ENCODE measurements at regions not wholly inside any gene's neighbourhood (a gene's known extent, or its start where the extent isn't known, plus 50 kb on each side); places are given as distances from the start of the nearest gene placed in this dataset.

GRCh38 chr1:22280526-22280925 is 137.6 kb upstream of the WNT4 start:
- no peak overlapping the region for H3K27ac ChIP-seq (ENCODE audit: low read depth, low read length)
- H3K4me3 ChIP-seq (ENCODE audit: low read length), result no peak overlapping the region
- H3K27me3 ChIP-seq (ENCODE audit: control insufficient read depth, insufficient read depth, low read length), result no peaks in the 10 kb centered on the region
- no peaks in the 10 kb centered on the region for H3K36me3 ChIP-seq (ENCODE audit: control insufficient read depth, insufficient read depth, low read length)
- no peak overlapping the region for H3K9ac ChIP-seq (ENCODE audit: low read length)
- H3K4me1 ChIP-seq (ENCODE audit: control insufficient read depth, insufficient read depth, low read length), result no peaks in the 10 kb centered on the region

- H3K27ac ChIP-seq (ENCODE audit: low read depth, low read length), result no peak overlapping the region
- H3K4me3 ChIP-seq (ENCODE audit: low read length), result no peak overlapping the region
- no peaks in the 10 kb centered on the region for H3K4me1 ChIP-seq (ENCODE audit: control insufficient read depth, insufficient read depth, low read length)
- no peaks in the 10 kb centered on the region for H3K36me3 ChIP-seq (ENCODE audit: control insufficient read depth, insufficient read depth, low read length)
- no peaks in the 10 kb centered on the region for H3K27me3 ChIP-seq (ENCODE audit: control insufficient read depth, insufficient read depth, low read length)
- H3K9ac ChIP-seq (ENCODE audit: low read length), result no peak overlapping the region
Observed at GRCh38 chr1:22281521-22282363, 138.8 kb upstream of the WNT4 start.

GRCh38 chr1:22282364-22282995 is 139.6 kb upstream of the WNT4 start:
- Histone ChIP-seq H3K27ac (ENCODE audit: low read depth, low read length) (no peak overlapping the region), H3K4me3 (ENCODE audit: low read length) (no peak overlapping the region), H3K36me3 (ENCODE audit: control insufficient read depth, insufficient read depth, low read length) (no peaks in the 10 kb centered on the region), H3K9ac (ENCODE audit: low read length) (no peak overlapping the region), H3K27me3 (ENCODE audit: control insufficient read depth, insufficient read depth, low read length) (no peaks in the 10 kb centered on the region), H3K4me1 (ENCODE audit: control insufficient read depth, insufficient read depth, low read length) (no peaks in the 10 kb centered on the region)

GRCh38 chr1:22283596-22283995 is 140.7 kb upstream of the WNT4 start:
- Histone ChIP-seq H3K4me1 (ENCODE audit: control insufficient read depth, insufficient read depth, low read length) (no peaks in the 10 kb centered on the region), H3K36me3 (ENCODE audit: control insufficient read depth, insufficient read depth, low read length) (no peaks in the 10 kb centered on the region), H3K27ac (ENCODE audit: low read depth, low read length) (no peak overlapping the region), H3K9ac (ENCODE audit: low read length) (no peak overlapping the region), H3K4me3 (ENCODE audit: low read length) (no peak overlapping the region), H3K27me3 (ENCODE audit: control insufficient read depth, insufficient read depth, low read length) (no peaks in the 10 kb centered on the region)

GRCh38 chr1:22284236-22284635 is 141.3 kb upstream of the WNT4 start:
- H3K4me1 ChIP-seq (ENCODE audit: control insufficient read depth, insufficient read depth, low read length), result no peaks in the 10 kb centered on the region
- H3K9ac ChIP-seq (ENCODE audit: low read length), result no peak overlapping the region
- H3K4me3 ChIP-seq (ENCODE audit: low read length), result no peak overlapping the region
- no peaks in the 10 kb centered on the region for H3K27me3 ChIP-seq (ENCODE audit: control insufficient read depth, insufficient read depth, low read length)
- no peak overlapping the region for H3K27ac ChIP-seq (ENCODE audit: low read depth, low read length)
- no peaks in the 10 kb centered on the region for H3K36me3 ChIP-seq (ENCODE audit: control insufficient read depth, insufficient read depth, low read length)

GRCh38 chr1:22284906-22285548 is 142.1 kb upstream of the WNT4 start:
- H3K27me3 ChIP-seq (ENCODE audit: control insufficient read depth, insufficient read depth, low read length), result no peaks in the 10 kb centered on the region
- H3K9ac ChIP-seq (ENCODE audit: low read length), result no peak overlapping the region
- H3K27ac ChIP-seq (ENCODE audit: low read depth, low read length), result no peak overlapping the region
- H3K4me3 ChIP-seq (ENCODE audit: low read length), result no peak overlapping the region
- H3K36me3 ChIP-seq (ENCODE audit: control insufficient read depth, insufficient read depth, low read length), result no peaks in the 10 kb centered on the region
- no peaks in the 10 kb centered on the region for H3K4me1 ChIP-seq (ENCODE audit: control insufficient read depth, insufficient read depth, low read length)

- Histone ChIP-seq H3K9ac (ENCODE audit: low read length) (no peak overlapping the region), H3K36me3 (ENCODE audit: control insufficient read depth, insufficient read depth, low read length) (no peaks in the 10 kb centered on the region), H3K27ac (ENCODE audit: low read depth, low read length) (no peak overlapping the region), H3K27me3 (ENCODE audit: control insufficient read depth, insufficient read depth, low read length) (no peaks in the 10 kb centered on the region), H3K4me3 (ENCODE audit: low read length) (no peak overlapping the region), H3K4me1 (ENCODE audit: control insufficient read depth, insufficient read depth, low read length) (no peaks in the 10 kb centered on the region)
Observed at GRCh38 chr1:22285549-22286396, 142.9 kb upstream of the WNT4 start.

GRCh38 chr1:22286491-22286890 is 143.6 kb upstream of the WNT4 start:
- Histone ChIP-seq H3K27ac (ENCODE audit: low read depth, low read length) (no peak overlapping the region), H3K9ac (ENCODE audit: low read length) (no peak overlapping the region), H3K36me3 (ENCODE audit: control insufficient read depth, insufficient read depth, low read length) (no peaks in the 10 kb centered on the region), H3K4me3 (ENCODE audit: low read length) (no peak overlapping the region), H3K4me1 (ENCODE audit: control insufficient read depth, insufficient read depth, low read length) (no peaks in the 10 kb centered on the region), H3K27me3 (ENCODE audit: control insufficient read depth, insufficient read depth, low read length) (no peaks in the 10 kb centered on the region)

- no peak overlapping the region for H3K4me3 ChIP-seq (ENCODE audit: low read length)
- no peaks in the 10 kb centered on the region for H3K27me3 ChIP-seq (ENCODE audit: control insufficient read depth, insufficient read depth, low read length)
- H3K9ac ChIP-seq (ENCODE audit: low read length), result no peak overlapping the region
- H3K27ac ChIP-seq (ENCODE audit: low read depth, low read length), result no peak overlapping the region
- H3K36me3 ChIP-seq (ENCODE audit: control insufficient read depth, insufficient read depth, low read length), result no peaks in the 10 kb centered on the region
- H3K4me1 ChIP-seq (ENCODE audit: control insufficient read depth, insufficient read depth, low read length), result no peaks in the 10 kb centered on the region
Observed at GRCh38 chr1:22287273-22287672, 144.4 kb upstream of the WNT4 start.

- no peak overlapping the region for H3K9ac ChIP-seq (ENCODE audit: low read length)
- no peak overlapping the region for H3K4me3 ChIP-seq (ENCODE audit: low read length)
- no peaks in the 10 kb centered on the region for H3K27me3 ChIP-seq (ENCODE audit: control insufficient read depth, insufficient read depth, low read length)
- no peak overlapping the region for H3K27ac ChIP-seq (ENCODE audit: low read depth, low read length)
- H3K4me1 ChIP-seq (ENCODE audit: control insufficient read depth, insufficient read depth, low read length), result no peaks in the 10 kb centered on the region
- no peaks in the 10 kb centered on the region for H3K36me3 ChIP-seq (ENCODE audit: control insufficient read depth, insufficient read depth, low read length)
Observed at GRCh38 chr1:22287946-22288520, 145.1 kb upstream of the WNT4 start.

GRCh38 chr1:22288593-22289241 is 145.8 kb upstream of the WNT4 start:
- Histone ChIP-seq H3K36me3 (ENCODE audit: control insufficient read depth, insufficient read depth, low read length) (no peaks in the 10 kb centered on the region), H3K9ac (ENCODE audit: low read length) (no peak overlapping the region), H3K27ac (ENCODE audit: low read depth, low read length) (no peak overlapping the region), H3K27me3 (ENCODE audit: control insufficient read depth, insufficient read depth, low read length) (peaks cover under 1% of the 10 kb centered on the region), H3K4me3 (ENCODE audit: low read length) (no peak overlapping the region), H3K4me1 (ENCODE audit: control insufficient read depth, insufficient read depth, low read length) (no peaks in the 10 kb centered on the region)
